PFSK-1 (cell line): ENCODE measurements at regions not wholly inside any gene's neighbourhood (a gene's known extent, or its start where the extent isn't known, plus 50 kb on each side); places are given as distances from the start of the nearest gene placed in this dataset.

Source experiments
- FOXP2 ChIP-seq: optimal IDR thresholded peaks from 2 replicates; pipeline ENCODE3; 2011; ENCODE audit warnings: borderline replicate concordance, control low read depth, inconsistent platforms; ENCODE audit not compliant: insufficient read depth; ENCODE audit errors: extremely low read length, extremely low read depth
- POLR2AphosphoS5 ChIP-seq: IDR thresholded peaks from 2 replicates; pipeline ENCODE4 v1.6.1; 2012; ENCODE audit warnings: low read depth, mild to moderate bottlenecking, control low read depth, low read length, moderate library complexity
- SIN3A ChIP-seq: IDR thresholded peaks from 2 replicates; pipeline ENCODE4 v1.6.1; 2012; ENCODE audit warnings: mild to moderate bottlenecking, low read length, moderate library complexity, borderline replicate concordance; ENCODE audit not compliant: insufficient read depth
- TAF1 ChIP-seq: IDR thresholded peaks from 2 replicates; pipeline ENCODE4 v1.6.1; 2012; ENCODE audit warnings: low read length, control low read depth, borderline replicate concordance; ENCODE audit not compliant: insufficient read depth
- TF ChIP-seq, protein P1 (sequence below), 2 experiments: IDR thresholded peaks; 2 replicates each; pipeline versions ENCODE4 v1.6.1 to v1.8.0; 2011 to 2012; ENCODE audit warnings: low read depth in 2 of 2, low read length in 2 of 2, control low read depth in 1 of 2, inconsistent platforms in 1 of 2, mild to moderate bottlenecking in 1 of 2, moderate library complexity in 1 of 2; ENCODE audit not compliant: insufficient read depth in 1 of 2

DNA sequence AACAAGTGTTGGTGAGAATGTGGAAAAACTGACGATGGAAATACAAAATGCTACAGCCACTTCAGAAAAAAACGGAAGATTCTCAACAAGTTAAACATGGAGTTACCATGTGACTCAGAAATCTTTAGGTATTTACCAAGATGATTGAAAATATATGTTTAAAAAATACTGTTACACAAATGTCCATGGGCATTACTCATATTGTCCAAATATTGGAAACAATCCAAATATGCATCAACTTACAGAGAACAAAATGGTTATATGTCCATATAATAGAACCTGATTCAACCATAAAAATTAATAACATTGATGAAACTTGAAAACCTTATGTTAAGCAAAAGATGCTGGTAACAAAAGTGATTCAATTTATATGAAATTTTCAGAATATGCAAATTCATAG lies 1057.7 kb upstream of the TMEM132C start:
- TF ChIP-seq, protein P1, sequence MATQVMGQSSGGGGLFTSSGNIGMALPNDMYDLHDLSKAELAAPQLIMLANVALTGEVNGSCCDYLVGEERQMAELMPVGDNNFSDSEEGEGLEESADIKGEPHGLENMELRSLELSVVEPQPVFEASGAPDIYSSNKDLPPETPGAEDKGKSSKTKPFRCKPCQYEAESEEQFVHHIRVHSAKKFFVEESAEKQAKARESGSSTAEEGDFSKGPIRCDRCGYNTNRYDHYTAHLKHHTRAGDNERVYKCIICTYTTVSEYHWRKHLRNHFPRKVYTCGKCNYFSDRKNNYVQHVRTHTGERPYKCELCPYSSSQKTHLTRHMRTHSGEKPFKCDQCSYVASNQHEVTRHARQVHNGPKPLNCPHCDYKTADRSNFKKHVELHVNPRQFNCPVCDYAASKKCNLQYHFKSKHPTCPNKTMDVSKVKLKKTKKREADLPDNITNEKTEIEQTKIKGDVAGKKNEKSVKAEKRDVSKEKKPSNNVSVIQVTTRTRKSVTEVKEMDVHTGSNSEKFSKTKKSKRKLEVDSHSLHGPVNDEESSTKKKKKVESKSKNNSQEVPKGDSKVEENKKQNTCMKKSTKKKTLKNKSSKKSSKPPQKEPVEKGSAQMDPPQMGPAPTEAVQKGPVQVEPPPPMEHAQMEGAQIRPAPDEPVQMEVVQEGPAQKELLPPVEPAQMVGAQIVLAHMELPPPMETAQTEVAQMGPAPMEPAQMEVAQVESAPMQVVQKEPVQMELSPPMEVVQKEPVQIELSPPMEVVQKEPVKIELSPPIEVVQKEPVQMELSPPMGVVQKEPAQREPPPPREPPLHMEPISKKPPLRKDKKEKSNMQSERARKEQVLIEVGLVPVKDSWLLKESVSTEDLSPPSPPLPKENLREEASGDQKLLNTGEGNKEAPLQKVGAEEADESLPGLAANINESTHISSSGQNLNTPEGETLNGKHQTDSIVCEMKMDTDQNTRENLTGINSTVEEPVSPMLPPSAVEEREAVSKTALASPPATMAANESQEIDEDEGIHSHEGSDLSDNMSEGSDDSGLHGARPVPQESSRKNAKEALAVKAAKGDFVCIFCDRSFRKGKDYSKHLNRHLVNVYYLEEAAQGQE (IDR thresholded peaks at IDR 0.05; ENCODE audit: insufficient read depth in 1 of 2, low read depth in 2 of 2, low read length in 2 of 2) = no peak
- no peak for TF ChIP-seq POLR2AphosphoS5
- no peak for TF ChIP-seq SIN3A
- TF ChIP-seq TAF1 = no peak
- TF ChIP-seq FOXP2 = no peak
